Activated CD8-positive, alpha-beta memory T cell treated with anti-CD3 and anti-CD28 coated beads for 36 hours (primary cell): ENCODE measurements at regions not wholly inside any gene's neighbourhood (a gene's known extent, or its start where the extent isn't known, plus 50 kb on each side); places are given as distances from the start of the nearest gene placed in this dataset.

Experiments used
- CTCF ChIA-PET: fragments of 350-600 bp; sonication (Branson Sonifier 250); formaldehyde crosslinking; loops from one replicate; lab custom pipeline; 2021; ENCODE audit warnings: antibody characterized with exemption; lab: Charles Lee
- POLR2A ChIA-PET: fragments of 350-600 bp; sonication (Branson Sonifier 250); formaldehyde crosslinking; loops from one replicate; lab custom pipeline; 2021; ENCODE audit warnings: antibody characterized with exemption; lab: Charles Lee

DNA sequence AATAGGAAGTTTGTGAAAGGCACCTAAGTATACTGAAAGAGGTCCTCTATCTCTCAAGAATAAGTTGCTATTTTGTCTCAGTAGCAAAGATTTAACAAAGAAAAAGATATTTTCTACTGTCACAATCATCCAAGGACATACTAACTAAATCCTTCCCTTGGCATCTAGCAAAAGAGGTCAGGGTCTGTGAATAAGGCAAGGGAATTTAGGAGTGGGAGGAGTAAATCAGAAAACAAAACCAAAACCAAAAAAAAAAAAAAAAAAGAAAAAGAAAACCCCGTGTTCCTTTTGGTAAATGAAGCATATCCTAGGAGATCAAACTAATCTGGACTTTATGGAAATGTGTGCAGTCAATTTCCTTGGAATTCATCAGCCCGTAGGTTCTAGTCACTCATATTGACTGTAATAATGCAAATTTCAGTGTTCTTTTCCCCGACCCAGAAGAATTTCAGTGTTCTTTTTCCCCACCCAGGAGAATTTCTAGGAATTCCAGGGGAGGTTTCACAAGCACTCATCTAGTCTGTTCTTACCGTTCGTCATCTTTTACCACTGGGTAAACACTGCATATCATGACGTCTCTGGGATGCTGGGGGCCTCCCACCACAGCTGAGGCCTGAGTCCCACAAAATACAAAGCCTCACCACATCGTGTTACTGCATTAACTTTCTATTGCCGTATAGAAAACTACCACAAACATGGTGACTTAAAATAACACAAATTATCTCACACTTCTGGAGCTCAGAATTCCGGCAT, 113.8 kb upstream of the CCDC54 start:
- ChIA-PET POLR2A (no interaction called here), CTCF (interaction anchor here (1.3 kb wide), 1 partner anchor 8 kb away, joined by 4 read pairs; no protein-coding TSS in a partner anchor)

- ChIA-PET POLR2A (no interaction called here), CTCF (no interaction called here)
Measured at GRCh38 chr3:107264888-107265287, 112.4 kb upstream of the CCDC54 start.

DNA sequence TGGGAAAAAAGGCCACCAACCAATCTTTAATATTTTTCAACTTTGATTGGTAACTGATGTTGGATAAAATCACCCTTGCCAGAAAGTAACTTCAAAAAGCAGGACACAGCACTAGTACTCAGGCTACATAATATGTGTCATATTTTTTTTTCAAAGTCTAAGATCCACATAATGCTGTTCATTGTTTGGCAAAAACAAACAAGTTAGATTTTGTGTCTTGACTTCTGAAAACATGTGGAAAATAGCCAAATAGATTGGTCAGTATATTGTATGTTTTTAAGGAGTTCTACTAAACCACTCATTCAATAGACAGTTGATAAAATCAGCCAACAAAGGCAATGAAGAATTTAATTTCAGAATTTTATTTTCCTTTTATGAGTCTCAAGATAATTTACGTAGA, 111.7 kb upstream of the CCDC54 start:
- ChIA-PET POLR2A (no interaction called here), CTCF (no interaction called here)

DNA sequence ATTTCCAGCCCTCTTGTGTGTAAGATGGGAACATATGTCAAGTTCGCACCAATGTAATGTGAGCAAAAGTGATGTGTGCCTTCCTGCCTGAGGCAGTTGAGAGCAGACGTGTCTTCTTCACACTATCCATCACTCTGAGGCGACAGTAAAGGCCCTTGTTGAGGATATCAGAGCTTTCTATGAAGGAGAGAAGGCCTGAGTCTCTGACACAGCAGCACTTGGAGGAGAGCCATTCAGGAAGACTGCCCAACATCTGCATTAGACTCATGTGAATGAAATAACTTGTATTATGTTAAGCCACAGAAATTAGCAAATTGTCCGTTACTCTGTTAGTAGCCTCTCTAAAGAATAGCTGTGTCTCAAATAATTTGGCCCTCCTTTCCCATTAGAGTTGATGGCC, 108.8 kb upstream of the CCDC54 start:
- ChIA-PET CTCF (no interaction called here), POLR2A (no interaction called here)

GRCh38 chr3:107269136-107269535, 108.1 kb upstream of the CCDC54 start:
- CTCF ChIA-PET: no interaction called here
- POLR2A ChIA-PET: no interaction called here

GRCh38 chr3:107271787-107272387, 105.4 kb upstream of the CCDC54 start:
- ChIA-PET POLR2A (no interaction called here), CTCF (interaction anchor here (0.5 to 1.5 kb wide), 6 partner anchors 9 to 1171 kb away, joined by 3 to 6 read pairs (median 5); no protein-coding TSS in a partner anchor)

DNA sequence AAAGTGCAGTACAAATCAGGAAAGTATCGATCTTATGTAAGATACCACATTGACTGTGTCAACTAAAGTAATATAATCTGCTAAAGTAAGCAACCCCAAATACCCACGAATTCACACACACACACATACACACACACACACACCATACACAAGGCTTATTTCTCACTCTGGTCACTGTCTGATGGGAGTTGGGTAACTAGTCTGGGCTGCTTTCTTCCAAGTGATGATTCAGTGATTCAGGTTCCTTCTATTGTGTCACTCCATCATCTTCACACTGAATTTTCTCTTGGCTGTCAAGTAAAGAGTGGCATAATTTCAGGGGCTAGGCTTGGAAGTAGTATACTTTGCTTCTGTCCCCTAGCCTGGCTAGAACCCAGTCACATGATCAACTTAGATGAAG, 104.8 kb upstream of the CCDC54 start:
- POLR2A ChIA-PET: no interaction called here
- CTCF ChIA-PET: interaction anchor here (0.6 to 2.1 kb wide), 5 partner anchors 12 to 159 kb away, joined by 3 to 6 read pairs (median 4); no protein-coding TSS in a partner anchor

- ChIA-PET CTCF (interaction anchor here (0.8 to 2.1 kb wide), 2 partner anchors 12 to 148 kb away, joined by 3 to 4 read pairs; no protein-coding TSS in a partner anchor), POLR2A (no interaction called here)
Measured at GRCh38 chr3:107272885-107273284, 104.4 kb upstream of the CCDC54 start.

- CTCF ChIA-PET: interaction anchor here (2.1 kb wide), 1 partner anchor 11 kb away, joined by 4 read pairs; no protein-coding TSS in a partner anchor
- POLR2A ChIA-PET: no interaction called here
Measured at GRCh38 chr3:107273771-107274170, 103.5 kb upstream of the CCDC54 start.

DNA sequence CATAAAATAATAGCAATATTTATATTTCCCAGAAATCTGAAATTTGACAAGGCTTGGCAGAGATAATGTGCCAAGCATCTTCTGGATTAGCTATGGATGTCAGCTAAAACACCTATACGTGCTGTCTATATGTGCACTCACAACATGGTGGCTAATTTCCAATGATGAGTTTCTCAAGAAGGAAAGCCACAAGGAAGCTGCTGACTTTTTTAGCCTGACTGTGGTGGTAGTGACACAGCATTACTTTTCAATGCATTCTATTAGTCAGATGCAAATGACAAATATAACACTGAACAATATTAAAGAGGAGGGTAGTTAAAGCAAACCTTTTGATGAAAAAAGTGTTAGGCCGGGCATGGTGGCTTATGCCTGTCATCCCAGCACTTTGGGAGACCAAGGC, 101.7 kb upstream of the CCDC54 start:
- POLR2A ChIA-PET: no interaction called here

DNA sequence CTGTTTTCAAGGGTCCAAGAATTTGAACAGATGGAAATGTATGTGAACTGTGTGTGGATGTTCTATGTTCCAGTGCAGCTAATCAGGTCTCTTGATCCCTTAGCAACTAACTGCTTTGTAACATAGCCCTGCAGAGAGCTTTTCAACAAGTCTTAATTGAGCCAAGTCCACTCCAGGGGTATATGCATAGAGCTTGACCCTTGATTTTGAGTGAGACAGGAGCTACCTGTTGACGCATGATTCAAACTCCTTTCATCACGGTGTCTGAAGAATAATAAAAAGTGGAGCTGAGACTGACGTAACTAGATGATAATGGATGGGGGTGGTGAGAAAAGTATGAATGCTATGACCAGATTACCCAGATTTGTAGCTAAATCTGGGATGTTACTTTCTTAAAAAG, 93.3 kb upstream of the CCDC54 start:
- ChIA-PET POLR2A (no interaction called here), CTCF (interaction anchor here (1.4 kb wide), 1 partner anchor 11 kb away, joined by 4 read pairs; no protein-coding TSS in a partner anchor)

More for the DNA sequence above, 101.7 kb upstream of the CCDC54 start:
- CTCF ChIA-PET: interaction anchor here (0.6 kb wide), 1 partner anchor 43 kb away, joined by 3 read pairs; no protein-coding TSS in a partner anchor

- ChIA-PET POLR2A (no interaction called here), CTCF (interaction anchor here (1.4 kb wide), 1 partner anchor 11 kb away, joined by 4 read pairs; no protein-coding TSS in a partner anchor)
Measured at GRCh38 chr3:107284612-107285011, 92.6 kb upstream of the CCDC54 start.

DNA sequence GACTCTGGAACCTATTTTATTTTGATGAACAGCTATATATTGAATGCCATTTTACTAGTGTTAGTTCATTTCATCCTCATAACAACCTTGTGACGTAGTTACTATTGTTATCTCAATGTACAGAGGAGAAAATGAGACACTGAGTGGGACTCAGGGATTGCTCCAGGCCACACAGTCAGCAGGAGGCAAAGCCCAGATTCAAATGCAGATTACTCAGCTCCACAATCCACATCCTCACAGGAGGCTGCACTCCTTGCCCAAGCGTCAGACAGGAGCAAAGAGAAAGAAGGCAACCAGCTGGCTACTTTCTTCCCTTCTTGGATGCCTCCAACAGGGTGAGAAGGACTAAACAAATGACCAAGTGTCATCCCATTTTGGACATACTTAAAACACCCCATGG, 92.0 kb upstream of the CCDC54 start:
- CTCF ChIA-PET: interaction anchor here (1.4 kb wide), 1 partner anchor 12 kb away, joined by 4 read pairs; no protein-coding TSS in a partner anchor

DNA sequence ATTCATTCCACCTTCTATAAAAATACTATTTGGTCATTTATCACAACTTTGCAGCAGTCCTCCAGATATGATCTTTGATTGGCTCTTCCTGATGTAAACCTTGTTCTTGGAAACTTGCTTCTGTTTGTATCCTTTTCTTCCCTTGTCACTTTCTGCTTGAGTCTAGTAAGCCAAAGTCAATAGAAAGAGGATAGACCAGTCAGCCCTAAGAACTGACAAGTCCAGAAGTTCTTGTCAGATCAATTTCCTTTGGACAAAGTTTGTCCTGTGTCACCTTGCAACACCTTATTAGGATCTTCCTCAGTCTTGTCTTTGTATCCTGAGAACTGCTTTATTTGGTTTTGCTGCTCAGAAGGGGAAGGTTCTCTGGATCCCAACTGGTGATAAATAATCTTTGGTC, 87.9 kb upstream of the CCDC54 start:
- ChIA-PET POLR2A (no interaction called here), CTCF (no interaction called here)

More for the DNA sequence above, 92.0 kb upstream of the CCDC54 start:
- POLR2A ChIA-PET: no interaction called here

- ChIA-PET CTCF (no interaction called here), POLR2A (no interaction called here)
Measured at GRCh38 chr3:107294117-107294516, 83.1 kb upstream of the CCDC54 start.

DNA sequence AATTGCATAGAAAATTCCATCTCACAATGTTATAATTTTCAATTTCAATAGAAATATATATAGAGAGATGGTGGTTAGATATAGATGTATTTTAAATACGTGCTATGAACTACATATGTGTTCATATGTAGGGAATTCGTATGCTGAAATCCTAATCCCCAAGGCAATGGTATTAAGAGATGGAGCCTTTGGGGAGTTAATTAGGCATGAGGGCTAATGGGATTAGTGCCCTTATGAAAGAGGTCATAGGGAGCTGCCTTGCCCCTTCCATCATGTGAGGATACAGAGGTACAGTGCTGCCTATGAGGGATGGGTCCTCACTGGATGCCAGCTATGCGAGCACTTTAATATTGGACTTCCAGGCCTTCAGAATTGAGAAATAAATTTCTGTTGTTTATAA, 79.6 kb upstream of the CCDC54 start:
- ChIA-PET CTCF (no interaction called here), POLR2A (no interaction called here)

GRCh38 chr3:107307205-107307604, 70.0 kb upstream of the CCDC54 start:
- CTCF ChIA-PET: no interaction called here

DNA sequence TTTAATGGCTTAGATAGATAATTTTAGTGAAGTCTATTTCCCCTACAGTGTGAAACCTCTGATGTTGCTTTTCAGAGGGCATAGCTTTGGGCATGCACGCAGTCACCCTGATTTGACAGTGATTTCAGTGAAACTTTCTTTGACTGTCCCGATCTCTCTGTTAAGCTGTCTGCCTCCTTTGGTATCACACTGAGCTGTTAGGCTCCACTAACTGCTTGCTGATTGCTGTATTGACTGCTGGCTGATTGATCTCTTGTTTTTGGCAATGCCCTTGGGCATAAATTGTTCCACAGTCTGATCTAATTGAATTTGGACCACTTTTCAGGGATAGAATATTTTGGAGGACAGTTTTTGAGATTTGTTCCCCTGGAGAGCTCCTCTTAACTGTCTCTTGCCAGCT, 68.5 kb upstream of the CCDC54 start:
- CTCF ChIA-PET: interaction anchor here (0.8 kb wide), 1 partner anchor 20 kb away, joined by 3 read pairs; no protein-coding TSS in a partner anchor
- POLR2A ChIA-PET: no interaction called here

More at GRCh38 chr3:107307205-107307604, 70.0 kb upstream of the CCDC54 start:
- POLR2A ChIA-PET: no interaction called here

- POLR2A ChIA-PET: no interaction called here
- CTCF ChIA-PET: no interaction called here
Measured at GRCh38 chr3:107309312-107309711, 67.9 kb upstream of the CCDC54 start.

- ChIA-PET CTCF (no interaction called here), POLR2A (no interaction called here)
Measured at GRCh38 chr3:107313711-107314110, 63.5 kb upstream of the CCDC54 start.
